Keratinocyte (primary cell): ENCODE measurements at regions not wholly inside any gene's neighbourhood (a gene's known extent, or its start where the extent isn't known, plus 50 kb on each side); places are given as distances from the start of the nearest gene placed in this dataset.

Experiments used
- DNase-seq: peaks from one replicate; pipeline ENCODE4 v3.0.0-alpha.2; 2011; ENCODE audit warnings: low read depth, missing footprints, low spot score
- FAIRE-seq: peaks from 2 replicates; lab custom pipeline; 2011; peaks lifted over from hg19 to GRCh38; lab: Jason Lieb, UNC
- H2AFZ ChIP-seq: 2 replicates; pipeline ENCODE4 v1.6.0; 2012; ENCODE audit warnings: low read length, control low read depth, inconsistent platforms; ENCODE audit not compliant: control insufficient read depth
- H3K27ac ChIP-seq: 2 replicates; pipeline ENCODE4 v1.5.1; 2011; ENCODE audit warnings: low read length; ENCODE audit not compliant: control insufficient read depth, insufficient read depth
- H3K27me3 ChIP-seq: 3 replicates; pipeline ENCODE4 v1.6.0; 2011; ENCODE audit warnings: low read length; ENCODE audit not compliant: control insufficient read depth, insufficient read depth; ENCODE audit errors: extremely low read depth
- H3K36me3 ChIP-seq, 2 experiments: 2 replicates in 1 of 2; 3 replicates in 1 of 2; pipeline ENCODE4 v1.5.1; 2011; ENCODE audit warnings: low read length in 2 of 2, mild to moderate bottlenecking in 1 of 2; ENCODE audit not compliant: control insufficient read depth in 2 of 2, insufficient read depth in 2 of 2; ENCODE audit errors: extremely low read depth in 1 of 2
- H3K4me1 ChIP-seq: 3 replicates; pipeline ENCODE4 v1.5.1; 2011; ENCODE audit warnings: low read length; ENCODE audit not compliant: control insufficient read depth, insufficient read depth; ENCODE audit errors: extremely low read depth
- H3K4me2 ChIP-seq: 3 replicates; pipeline ENCODE4 v1.6.0; 2011; ENCODE audit warnings: low read depth, low read length; ENCODE audit not compliant: control insufficient read depth, insufficient read depth; ENCODE audit errors: extremely low read depth
- H3K4me3 ChIP-seq, 3 experiments: fragments of 200-600 bp in 1 of 3; sonication (generic) in 1 of 3; 2 replicates in 2 of 3; 3 replicates in 1 of 3; pipeline ENCODE4 v1.5.1; 2011 to 2016; ENCODE audit warnings: low read length in 3 of 3, mild to moderate bottlenecking in 3 of 3, control low read depth in 2 of 3, inconsistent platforms in 1 of 3, low read depth in 1 of 3, mixed read lengths in 1 of 3, mixed run types in 1 of 3, moderate library complexity in 1 of 3; ENCODE audit not compliant: control insufficient read depth in 2 of 3, insufficient read depth in 2 of 3; ENCODE audit errors: extremely low read depth in 1 of 3
- H3K79me2 ChIP-seq: 2 replicates; pipeline ENCODE4 v1.6.0; 2012; ENCODE audit warnings: low read length; ENCODE audit not compliant: control insufficient read depth, insufficient read depth
- H3K9ac ChIP-seq: 3 replicates; pipeline ENCODE4 v1.6.0; 2011; ENCODE audit warnings: low read length; ENCODE audit not compliant: control insufficient read depth, insufficient read depth; ENCODE audit errors: extremely low read depth
- H3K9me1 ChIP-seq: 3 replicates; pipeline ENCODE4 v1.6.0; 2011; ENCODE audit warnings: low read length; ENCODE audit not compliant: control insufficient read depth, insufficient read depth; ENCODE audit errors: extremely low read depth
- H3K9me3 ChIP-seq: 2 replicates; pipeline ENCODE4 v1.5.1; 2012; ENCODE audit warnings: low read depth, low read length; ENCODE audit not compliant: control insufficient read depth
- H4K20me1 ChIP-seq: 3 replicates; pipeline ENCODE4 v1.6.0; 2011; ENCODE audit warnings: low read length; ENCODE audit not compliant: control insufficient read depth, insufficient read depth; ENCODE audit errors: extremely low read depth
- EZH2 ChIP-seq: IDR thresholded peaks from one replicate; pipeline ENCODE4 v1.6.1; 2012; ENCODE audit warnings: inconsistent platforms, mild to moderate bottlenecking, low read length, moderate library complexity
- dilution Hi-C: fragments of 300-500 bp; cut with MboI; formaldehyde crosslinking; loops from one replicate; pipeline ENCODE4 v1.7.0; 2020; ENCODE audit warnings: low sequenced_read_pairs; ENCODE audit not compliant: extremely low pct_ligation_motif_present
- TF ChIP-seq, protein P1 (sequence below), 3 experiments: IDR thresholded peaks in 1 of 3; conservative IDR thresholded peaks in 1 of 3; optimal IDR thresholded peaks in 1 of 3; 2 replicates in 2 of 3; 3 replicates in 1 of 3; pipeline versions ENCODE3 to v1.5.1; 2011; ENCODE audit warnings: low read length in 3 of 3, mild to moderate bottlenecking in 3 of 3, moderate library complexity in 2 of 3, control low read depth in 1 of 3, inconsistent platforms in 1 of 3; ENCODE audit not compliant: insufficient read depth in 2 of 3; ENCODE audit errors: extremely low read depth in 1 of 3

GRCh38 chr6:112881027-112881426 is 533.9 kb downstream of the RFPL4B start:
- no peak for TF ChIP-seq EZH2
- H3K27ac ChIP-seq, result no peak overlapping the region
- H3K9ac ChIP-seq, result no peak overlapping the region
- no peak overlapping the region for H3K4me3 ChIP-seq
- H3K79me2 ChIP-seq, result no peaks in the 10 kb centered on the region
- no peaks in the 10 kb centered on the region for H3K9me1 ChIP-seq
- H3K27me3 ChIP-seq, result no peaks in the 10 kb centered on the region
- dilution Hi-C loops, result no loop called here
- H4K20me1 ChIP-seq, result no peaks in the 10 kb centered on the region
- no peak overlapping the region for H3K4me2 ChIP-seq
- H2AFZ ChIP-seq, result no peak overlapping the region
- no peaks in the 10 kb centered on the region for H3K36me3 ChIP-seq
- DNase-seq (no peak), FAIRE-seq (no peak)
- peaks cover 9% of the 10 kb centered on the region for H3K4me1 ChIP-seq
- H3K9me3 ChIP-seq, result no peaks in the 10 kb centered on the region

DNA sequence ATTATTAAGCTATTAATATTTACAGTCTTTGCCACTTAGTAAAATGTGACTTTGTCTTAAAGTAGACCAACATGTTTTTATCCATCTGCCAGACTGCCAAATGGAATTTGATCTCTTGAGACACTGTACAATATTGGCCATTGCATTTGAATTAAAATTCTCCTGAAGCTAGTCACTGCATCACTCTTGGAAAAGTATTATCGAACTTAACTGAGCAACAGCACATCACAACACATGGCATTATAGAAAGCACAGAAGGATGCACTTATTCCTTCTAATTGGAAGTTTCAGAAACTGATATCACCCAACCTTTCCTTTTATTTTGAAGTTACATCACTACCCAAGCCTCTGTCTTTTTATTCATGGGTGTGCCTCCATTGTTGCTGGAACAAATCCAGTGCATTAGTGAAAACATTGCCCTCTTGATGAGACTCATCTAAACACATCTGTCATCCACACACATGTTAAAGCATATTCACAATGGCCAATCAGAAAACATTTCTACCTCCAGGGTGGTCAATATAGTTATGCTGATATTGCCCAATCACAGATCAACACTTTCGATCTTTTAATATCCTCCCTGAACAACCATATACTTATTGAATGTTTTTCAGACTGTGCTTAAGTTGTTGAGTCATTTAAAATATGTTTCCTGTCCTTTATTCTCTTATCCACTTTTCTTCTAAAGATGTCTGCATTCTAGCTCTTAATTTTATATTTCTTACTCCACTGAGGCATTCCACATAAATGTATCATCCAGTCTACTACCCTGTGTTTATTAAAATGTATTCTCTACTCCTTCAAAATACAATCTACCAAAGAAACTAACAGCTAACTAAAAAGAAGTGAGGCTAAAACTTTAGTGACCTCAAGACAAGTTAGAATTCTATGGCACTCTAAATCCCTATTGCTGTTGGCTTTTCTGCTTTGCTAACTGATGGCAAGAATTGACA is 535.0 kb downstream of the RFPL4B start:
- no peak overlapping the region for H3K9ac ChIP-seq
- no peak overlapping the region for H3K27ac ChIP-seq
- no peaks in the 10 kb centered on the region for H3K27me3 ChIP-seq
- no peak overlapping the region for H3K4me3 ChIP-seq
- FAIRE-seq (no peak), DNase-seq (no peak)
- H3K79me2 ChIP-seq, result no peaks in the 10 kb centered on the region
- no peak overlapping the region for H3K4me2 ChIP-seq
- no peaks in the 10 kb centered on the region for H4K20me1 ChIP-seq
- H3K4me1 ChIP-seq, result peaks cover 7% of the 10 kb centered on the region
- TF ChIP-seq, protein P1, sequence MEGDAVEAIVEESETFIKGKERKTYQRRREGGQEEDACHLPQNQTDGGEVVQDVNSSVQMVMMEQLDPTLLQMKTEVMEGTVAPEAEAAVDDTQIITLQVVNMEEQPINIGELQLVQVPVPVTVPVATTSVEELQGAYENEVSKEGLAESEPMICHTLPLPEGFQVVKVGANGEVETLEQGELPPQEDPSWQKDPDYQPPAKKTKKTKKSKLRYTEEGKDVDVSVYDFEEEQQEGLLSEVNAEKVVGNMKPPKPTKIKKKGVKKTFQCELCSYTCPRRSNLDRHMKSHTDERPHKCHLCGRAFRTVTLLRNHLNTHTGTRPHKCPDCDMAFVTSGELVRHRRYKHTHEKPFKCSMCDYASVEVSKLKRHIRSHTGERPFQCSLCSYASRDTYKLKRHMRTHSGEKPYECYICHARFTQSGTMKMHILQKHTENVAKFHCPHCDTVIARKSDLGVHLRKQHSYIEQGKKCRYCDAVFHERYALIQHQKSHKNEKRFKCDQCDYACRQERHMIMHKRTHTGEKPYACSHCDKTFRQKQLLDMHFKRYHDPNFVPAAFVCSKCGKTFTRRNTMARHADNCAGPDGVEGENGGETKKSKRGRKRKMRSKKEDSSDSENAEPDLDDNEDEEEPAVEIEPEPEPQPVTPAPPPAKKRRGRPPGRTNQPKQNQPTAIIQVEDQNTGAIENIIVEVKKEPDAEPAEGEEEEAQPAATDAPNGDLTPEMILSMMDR (optimal IDR thresholded peaks at IDR 0.05 in 1 of 3, IDR thresholded peaks at IDR 0.05 in 1 of 3, conservative IDR thresholded peaks at IDR 0.05 in 1 of 3; ENCODE audit: extremely low read depth in 1 of 3, insufficient read depth in 2 of 3, low read length in 3 of 3), result no peak
- no peak for TF ChIP-seq EZH2
- no peaks in the 10 kb centered on the region for H3K9me3 ChIP-seq
- dilution Hi-C loops, result no loop called here
- no peak overlapping the region for H2AFZ ChIP-seq
- H3K9me1 ChIP-seq, result no peaks in the 10 kb centered on the region
- H3K36me3 ChIP-seq, result no peaks in the 10 kb centered on the region
